Lung (tissue), 11 donors: ENCODE measurements at regions not wholly inside any gene's neighbourhood (a gene's known extent, or its start where the extent isn't known, plus 50 kb on each side); places are given as distances from the start of the nearest gene placed in this dataset.
A peak's percentile ranks its signal among the peaks of the same experiment; 100 is the strongest.

Experiments
- ATAC-seq: fragments of 200-7000 bp; cut with Tn5 transposase; one replicate; pipeline ENCODE4 v1.9.1; 2020; ENCODE audit warnings: moderate number of reproducible peaks; ENCODE audit not compliant: insufficient read depth, low FRiP score
- DNase-seq, 3 donors: peaks; one replicate each; pipeline ENCODE4 v3.0.0-alpha.2; 2013 to 2017
- H3K27ac ChIP-seq, 2 donors: one replicate each; pipeline ENCODE4 v1.5.1; 2013; ENCODE audit warnings: mild to moderate bottlenecking in 2 of 2, moderate library complexity in 2 of 2, control low read depth in 1 of 2, inconsistent platforms in 1 of 2, low read depth in 1 of 2, low read length in 1 of 2
- H3K27me3 ChIP-seq, 3 donors: one replicate each; pipeline ENCODE4 v1.5.1; 2013; ENCODE audit warnings: low read length in 2 of 3; ENCODE audit not compliant: control insufficient read depth in 3 of 3, insufficient read depth in 3 of 3
- H3K36me3 ChIP-seq, 4 donors: one replicate each; pipeline ENCODE4 v1.5.1; 2013; ENCODE audit warnings: low read length in 4 of 4, mild to moderate bottlenecking in 1 of 4, moderate library complexity in 1 of 4; ENCODE audit not compliant: control insufficient read depth in 4 of 4, insufficient read depth in 4 of 4
- H3K4me1 ChIP-seq, 5 donors: one replicate each; pipeline ENCODE4 v1.5.1; 2013; ENCODE audit warnings: low read length in 5 of 5, mild to moderate bottlenecking in 2 of 5, moderate library complexity in 1 of 5; ENCODE audit not compliant: control insufficient read depth in 5 of 5, insufficient read depth in 5 of 5
- H3K4me3 ChIP-seq: one replicate; pipeline ENCODE4 v1.5.1; 2013; ENCODE audit warnings: mild to moderate bottlenecking, control low read depth, moderate library complexity
- H3K9ac ChIP-seq, 2 donors: one replicate each; pipeline ENCODE4 v1.5.1; 2013; ENCODE audit warnings: low read length in 2 of 2, control low read depth in 1 of 2; ENCODE audit not compliant: insufficient read depth in 1 of 2
- H3K9me3 ChIP-seq, 4 donors: one replicate each; pipeline ENCODE4 v1.5.1; 2013; ENCODE audit warnings: low read length in 3 of 4, mild to moderate bottlenecking in 1 of 4, moderate library complexity in 1 of 4; ENCODE audit not compliant: control insufficient read depth in 4 of 4, insufficient read depth in 3 of 4
- WGBS, 2 donors: extraction: QIAGEN DNeasy Blood & Tissue Kit; methylation state at CpG; one replicate each; pipeline ENCODE4 v1.1.7; 2013; 5-methylcytosine and 5-hydroxymethylcytosine counted together
- TF ChIP-seq, protein P1 (sequence below): IDR thresholded peaks from 2 replicates; pipeline ENCODE4 v1.5.1; 2012; ENCODE audit warnings: mild to moderate bottlenecking; ENCODE audit errors: control extremely low read depth, extremely low read depth
- donor health status: control.
- donor health status: control.
- donor health status: Bipolar disorder and iron deficiency.
- donor health status: healthy.
- donor health status: DM: yes; HTN: yes; CAD: no.

DNA sequence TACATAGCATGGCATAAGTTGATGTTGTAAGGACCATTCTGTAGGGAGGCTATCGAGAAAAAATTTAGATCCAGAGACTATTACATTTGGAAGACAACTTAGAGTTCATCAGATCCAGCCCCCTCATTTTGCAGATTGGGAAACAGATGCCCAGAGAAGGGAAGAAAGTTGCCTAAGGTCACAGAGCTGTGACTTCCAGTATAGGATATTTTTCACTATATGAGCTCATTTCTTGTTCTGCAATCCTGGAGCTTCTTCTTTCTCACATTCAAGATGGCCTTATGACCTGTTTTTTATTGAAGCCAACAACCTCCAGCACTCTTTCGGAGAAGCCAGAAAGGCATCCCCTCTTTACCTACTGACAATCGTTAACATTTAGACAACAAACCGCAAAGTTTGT is 421.8 kb upstream of the PLXNA2 start:
- H3K27me3 ChIP-seq: no peaks in the 10 kb centered on the region
- no peak overlapping the region for H3K27ac ChIP-seq
- ATAC-seq (no peak), DNase-seq (no peak)
- no peaks in the 10 kb centered on the region for H3K4me1 ChIP-seq
- TF ChIP-seq, protein P1, sequence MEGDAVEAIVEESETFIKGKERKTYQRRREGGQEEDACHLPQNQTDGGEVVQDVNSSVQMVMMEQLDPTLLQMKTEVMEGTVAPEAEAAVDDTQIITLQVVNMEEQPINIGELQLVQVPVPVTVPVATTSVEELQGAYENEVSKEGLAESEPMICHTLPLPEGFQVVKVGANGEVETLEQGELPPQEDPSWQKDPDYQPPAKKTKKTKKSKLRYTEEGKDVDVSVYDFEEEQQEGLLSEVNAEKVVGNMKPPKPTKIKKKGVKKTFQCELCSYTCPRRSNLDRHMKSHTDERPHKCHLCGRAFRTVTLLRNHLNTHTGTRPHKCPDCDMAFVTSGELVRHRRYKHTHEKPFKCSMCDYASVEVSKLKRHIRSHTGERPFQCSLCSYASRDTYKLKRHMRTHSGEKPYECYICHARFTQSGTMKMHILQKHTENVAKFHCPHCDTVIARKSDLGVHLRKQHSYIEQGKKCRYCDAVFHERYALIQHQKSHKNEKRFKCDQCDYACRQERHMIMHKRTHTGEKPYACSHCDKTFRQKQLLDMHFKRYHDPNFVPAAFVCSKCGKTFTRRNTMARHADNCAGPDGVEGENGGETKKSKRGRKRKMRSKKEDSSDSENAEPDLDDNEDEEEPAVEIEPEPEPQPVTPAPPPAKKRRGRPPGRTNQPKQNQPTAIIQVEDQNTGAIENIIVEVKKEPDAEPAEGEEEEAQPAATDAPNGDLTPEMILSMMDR: no peak
- WGBS, 2 donors: 82 to 90% methylated on average over 4 of the region's 4 CpGs
- no peak overlapping the region for H3K4me3 ChIP-seq
- H3K9ac ChIP-seq: no peak overlapping the region
- no peaks in the 10 kb centered on the region for H3K36me3 ChIP-seq
- no peaks in the 10 kb centered on the region for H3K9me3 ChIP-seq

DNA sequence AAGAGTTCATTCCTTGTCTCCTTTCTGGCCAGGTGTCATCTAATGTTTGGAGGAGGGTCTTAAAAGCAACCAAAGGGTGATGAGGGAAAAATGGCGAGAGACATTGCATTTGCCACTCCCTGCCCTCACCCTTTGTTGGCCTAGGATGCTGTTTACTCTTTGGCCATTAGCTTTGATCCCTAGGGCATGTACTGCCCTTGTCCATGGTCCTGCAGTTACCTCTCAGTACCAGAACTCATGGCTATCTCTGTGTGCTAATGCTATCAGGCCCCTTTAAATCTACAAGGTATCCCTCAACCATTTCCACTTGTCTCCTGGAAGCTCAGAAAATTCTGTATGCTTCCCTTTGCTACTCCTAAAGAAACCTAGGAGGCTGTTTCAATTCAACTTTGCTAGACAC is 424.8 kb upstream of the PLXNA2 start:
- 54 to 72% methylated on average over 1 of the region's 1 CpG for WGBS, 2 donors
- H3K4me3 ChIP-seq: no peak overlapping the region
- H3K9me3 ChIP-seq: no peaks in the 10 kb centered on the region
- no peaks in the 10 kb centered on the region for H3K27me3 ChIP-seq
- H3K9ac ChIP-seq: no peak overlapping the region
- no peaks in the 10 kb centered on the region for H3K4me1 ChIP-seq
- TF ChIP-seq, protein P1: no peak
- no peaks in the 10 kb centered on the region for H3K36me3 ChIP-seq
- H3K27ac ChIP-seq: no peak overlapping the region
- DNase-seq: peak in 1 of 3 donors; percentile 37
- ATAC-seq: no peak

DNA sequence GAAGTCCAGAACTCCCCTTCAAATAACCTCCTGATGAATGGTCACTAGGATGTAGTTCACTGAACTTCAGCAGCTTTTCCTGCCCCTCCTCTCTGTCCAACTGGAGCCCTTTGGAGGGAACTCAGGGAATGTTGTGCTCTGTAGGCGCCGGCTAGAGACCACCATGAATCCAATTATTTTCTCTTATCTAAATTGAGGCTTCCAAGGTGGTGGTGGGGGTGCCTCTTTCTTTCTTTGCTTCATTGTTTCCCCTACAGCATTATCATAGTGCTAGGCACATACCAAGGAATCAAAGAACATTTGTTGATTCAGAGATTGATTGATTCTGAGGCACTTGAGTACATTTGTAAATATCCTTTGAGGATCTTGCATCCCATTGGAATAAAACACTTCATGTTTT is 426.6 kb upstream of the PLXNA2 start:
- no peaks in the 10 kb centered on the region for H3K36me3 ChIP-seq
- no peak overlapping the region for H3K9ac ChIP-seq
- H3K9me3 ChIP-seq: no peaks in the 10 kb centered on the region
- TF ChIP-seq, protein P1: no peak
- DNase-seq (no peak), ATAC-seq (no peak)
- no peaks in the 10 kb centered on the region for H3K4me1 ChIP-seq
- H3K4me3 ChIP-seq: no peak overlapping the region
- 69 to 75% methylated on average over 2 of the region's 2 CpGs for WGBS, 2 donors
- no peaks in the 10 kb centered on the region for H3K27me3 ChIP-seq
- no peak overlapping the region for H3K27ac ChIP-seq
